SK-N-MC (cell line): ENCODE measurements at regions not wholly inside any gene's neighbourhood (a gene's known extent, or its start where the extent isn't known, plus 50 kb on each side); places are given as distances from the start of the nearest gene placed in this dataset.

Experiments
- EZH2 ChIP-seq: fragments of 200-600 bp; sonication (generic); IDR thresholded peaks from one replicate; pipeline ENCODE4 v1.6.1; 2017; ENCODE audit warnings: antibody characterized with exemption
- FOXP2 ChIP-seq: optimal IDR thresholded peaks from 2 replicates; pipeline ENCODE3; 2011; ENCODE audit warnings: mild to moderate bottlenecking, moderate library complexity; ENCODE audit not compliant: insufficient read depth; ENCODE audit errors: extremely low read length, control extremely low read depth
- POLR2AphosphoS5 ChIP-seq: IDR thresholded peaks from 2 replicates; pipeline ENCODE4 v1.6.1; 2012; ENCODE audit warnings: mild to moderate bottlenecking, low read depth, low read length, borderline replicate concordance

GRCh38 chr2:16094811-16095210 lies 154.5 kb downstream of the MYCN start:
- no peak for TF ChIP-seq EZH2
- TF ChIP-seq POLR2AphosphoS5 = no peak
- no peak for TF ChIP-seq FOXP2
